PC-3 (cell line): ENCODE measurements at regions not wholly inside any gene's neighbourhood (a gene's known extent, or its start where the extent isn't known, plus 50 kb on each side); places are given as distances from the start of the nearest gene placed in this dataset.

Experiments
- ATAC-seq: fragments of 200-7000 bp; cut with Tn5 transposase; 2 replicates; pipeline ENCODE4 v1.9.1; 2020; ENCODE audit warnings: mild to moderate bottlenecking, moderate library complexity
- BruUV-seq: library from RNA; stranded (reverse); fragments of 400-500 nt; replicated peaks from 2 replicates; lab custom pipeline; 2021; lab: Mats Ljungman, UMichigan
- CTCF ChIA-PET: fragments of 300-600 bp; sonication (Branson Sonifier 250); formaldehyde crosslinking; loops from one replicate; lab custom pipeline; 2022; ENCODE audit warnings: antibody characterized with exemption; lab: Charles Lee
- POLR2A ChIA-PET: fragments of 300-600 bp; sonication (Branson Sonifier 250); formaldehyde crosslinking; loops from one replicate; lab custom pipeline; 2022; ENCODE audit warnings: antibody characterized with exemption; ENCODE audit not compliant: unreplicated experiment; lab: Charles Lee
- DNase-seq: peaks from one replicate; pipeline ENCODE4 v3.0.0-alpha.2; 2015
- H2AFZ ChIP-seq: fragments of 300-600 bp; sonication (generic); 2 replicates; pipeline ENCODE4 v1.6.0; 2016; ENCODE audit warnings: antibody characterized with exemption, low read length
- H3F3A ChIP-seq: fragments of 300-600 bp; sonication (generic); one replicate; pipeline ENCODE4 v1.6.0; 2017; ENCODE audit warnings: antibody characterized with exemption, low read length, control low read depth, mild to moderate bottlenecking; ENCODE audit not compliant: unreplicated experiment
- H3K27ac ChIP-seq: fragments of 300-600 bp; sonication (generic); 2 replicates; pipeline ENCODE4 v1.5.1; 2016; ENCODE audit warnings: mild to moderate bottlenecking, low read length
- H3K27me3 ChIP-seq: fragments of 300-600 bp; sonication (generic); 2 replicates; pipeline ENCODE4 v1.6.1; 2016; ENCODE audit warnings: low read length, mixed read lengths
- H3K36me3 ChIP-seq: fragments of 300-600 bp; sonication (generic); 2 replicates; pipeline ENCODE4 v1.6.1; 2016; ENCODE audit warnings: low read depth, mixed run types, low read length, mixed read lengths
- H3K4me1 ChIP-seq: fragments of 300-600 bp; sonication (generic); 2 replicates; pipeline ENCODE4 v1.5.1; 2016; ENCODE audit warnings: low read length; ENCODE audit not compliant: insufficient read depth
- H3K4me2 ChIP-seq: fragments of 300-600 bp; sonication (generic); 2 replicates; pipeline ENCODE4 v1.6.0; 2016; ENCODE audit warnings: low read length
- H3K4me3 ChIP-seq: fragments of 300-600 bp; sonication (generic); 2 replicates; pipeline ENCODE4 v1.5.1; 2016; ENCODE audit warnings: mild to moderate bottlenecking, low read length, mixed read lengths
- H3K79me2 ChIP-seq: fragments of 300-600 bp; sonication (generic); 2 replicates; pipeline ENCODE4 v1.6.1; 2017; ENCODE audit warnings: low read length, mixed read lengths
- H3K9ac ChIP-seq: fragments of 300-600 bp; sonication (generic); 2 replicates; pipeline ENCODE4 v1.6.0; 2016; ENCODE audit warnings: mild to moderate bottlenecking, low read length
- H3K9me2 ChIP-seq: fragments of 300-600 bp; sonication (generic); replicated peaks from 2 replicates; pipeline ENCODE4 v1.6.1; 2016; ENCODE audit warnings: mixed run types, low read length, mixed read lengths
- H3K9me3 ChIP-seq: fragments of 300-600 bp; sonication (generic); 2 replicates; pipeline ENCODE4 v1.6.1; 2016; ENCODE audit warnings: low read length, mixed read lengths
- H4K20me1 ChIP-seq: fragments of 300-600 bp; sonication (generic); 2 replicates; pipeline ENCODE4 v1.6.1; 2016; ENCODE audit warnings: low read length, mixed read lengths
- EZH2 ChIP-seq: fragments of 300-600 bp; sonication (generic); IDR thresholded peaks from one replicate; pipeline ENCODE4 v1.6.1; 2017; ENCODE audit warnings: antibody characterized with exemption, mild to moderate bottlenecking, low read length; ENCODE audit not compliant: unreplicated experiment
- EZH2phosphoT487 ChIP-seq: fragments of 300-600 bp; sonication (generic); IDR thresholded peaks from 2 replicates; pipeline ENCODE4 v1.6.1; 2018; ENCODE audit warnings: mild to moderate bottlenecking, antibody characterized with exemption, low read length, borderline replicate concordance
- intact Hi-C: fragments of 100-400 bp; cut with micrococcal nuclease; formaldehyde crosslinking; loops from 2 replicates; pipeline ENCODE4 v1.9.0; 2023
- TF ChIP-seq, protein P1 (sequence below): fragments of 300-600 bp; sonication (generic); conservative IDR thresholded peaks from 2 replicates; pipeline ENCODE4 v1.5.1; 2017; ENCODE audit warnings: antibody characterized with exemption, low read depth, mild to moderate bottlenecking, low read length

DNA sequence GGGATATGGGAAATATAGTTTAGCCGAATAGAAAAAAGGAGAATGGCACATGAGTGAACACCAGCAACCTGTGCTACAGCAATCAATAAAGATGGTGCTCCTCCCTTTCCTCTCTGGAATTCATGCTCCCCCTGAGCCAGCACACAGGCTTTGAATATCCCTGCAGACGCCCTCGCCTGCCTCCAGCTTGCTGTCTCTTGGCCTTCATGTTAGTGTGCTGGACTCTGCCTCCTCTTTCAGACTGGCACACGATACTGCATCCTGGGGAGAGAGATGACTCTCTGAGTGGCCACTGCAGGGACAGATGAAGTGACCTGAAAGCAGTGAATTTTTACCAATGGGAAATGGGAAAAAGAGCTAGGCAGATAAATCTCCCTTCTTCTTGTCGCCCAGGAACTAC, 498.6 kb upstream of the SALL1 start:
- H3F3A ChIP-seq = no peaks in the 10 kb centered on the region
- H3K27me3 ChIP-seq = no peaks in the 10 kb centered on the region
- no TSS peak for BruUV-seq
- no peak overlapping the region for H3K4me2 ChIP-seq
- ATAC-seq (no peak), DNase-seq (no peak)
- H3K9me2 ChIP-seq = no peaks in the 10 kb centered on the region
- CTCF ChIA-PET = no interaction called here
- intact Hi-C loops = no loop called here
- no peaks in the 10 kb centered on the region for H3K9me3 ChIP-seq
- POLR2A ChIA-PET = no interaction called here
- H2AFZ ChIP-seq = no peak overlapping the region
- no peak overlapping the region for H3K9ac ChIP-seq
- H3K4me3 ChIP-seq = no peak overlapping the region
- no peaks in the 10 kb centered on the region for H3K4me1 ChIP-seq
- no peak overlapping the region for H3K27ac ChIP-seq
- H3K79me2 ChIP-seq = no peaks in the 10 kb centered on the region
- TF ChIP-seq EZH2phosphoT487 (no peak), EZH2 (no peak)
- TF ChIP-seq, protein P1, sequence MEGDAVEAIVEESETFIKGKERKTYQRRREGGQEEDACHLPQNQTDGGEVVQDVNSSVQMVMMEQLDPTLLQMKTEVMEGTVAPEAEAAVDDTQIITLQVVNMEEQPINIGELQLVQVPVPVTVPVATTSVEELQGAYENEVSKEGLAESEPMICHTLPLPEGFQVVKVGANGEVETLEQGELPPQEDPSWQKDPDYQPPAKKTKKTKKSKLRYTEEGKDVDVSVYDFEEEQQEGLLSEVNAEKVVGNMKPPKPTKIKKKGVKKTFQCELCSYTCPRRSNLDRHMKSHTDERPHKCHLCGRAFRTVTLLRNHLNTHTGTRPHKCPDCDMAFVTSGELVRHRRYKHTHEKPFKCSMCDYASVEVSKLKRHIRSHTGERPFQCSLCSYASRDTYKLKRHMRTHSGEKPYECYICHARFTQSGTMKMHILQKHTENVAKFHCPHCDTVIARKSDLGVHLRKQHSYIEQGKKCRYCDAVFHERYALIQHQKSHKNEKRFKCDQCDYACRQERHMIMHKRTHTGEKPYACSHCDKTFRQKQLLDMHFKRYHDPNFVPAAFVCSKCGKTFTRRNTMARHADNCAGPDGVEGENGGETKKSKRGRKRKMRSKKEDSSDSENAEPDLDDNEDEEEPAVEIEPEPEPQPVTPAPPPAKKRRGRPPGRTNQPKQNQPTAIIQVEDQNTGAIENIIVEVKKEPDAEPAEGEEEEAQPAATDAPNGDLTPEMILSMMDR = no peak
- no peaks in the 10 kb centered on the region for H4K20me1 ChIP-seq
- no peaks in the 10 kb centered on the region for H3K36me3 ChIP-seq

DNA sequence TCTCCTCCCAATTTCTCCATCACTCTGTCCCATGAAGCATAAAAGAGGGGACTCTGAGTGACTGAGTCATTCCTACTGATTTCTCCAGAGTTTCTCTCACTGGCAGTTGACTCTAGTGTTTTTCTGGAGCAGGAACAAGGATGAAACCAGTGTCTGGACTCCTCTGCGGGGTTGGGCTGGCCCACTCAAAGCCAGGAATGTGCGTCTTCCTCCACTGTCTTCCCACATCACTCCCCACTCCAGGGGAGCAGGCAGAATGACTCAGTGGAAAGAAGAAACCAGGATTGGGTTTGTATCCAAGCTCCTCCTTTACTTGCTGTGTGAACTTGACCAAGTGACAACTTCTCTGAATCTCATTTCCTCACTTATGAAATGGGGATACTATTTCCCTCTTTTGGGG, 497.5 kb upstream of the SALL1 start:
- H3K4me1 ChIP-seq = no peaks in the 10 kb centered on the region
- no peaks in the 10 kb centered on the region for H3K27me3 ChIP-seq
- no peak overlapping the region for H3K4me2 ChIP-seq
- intact Hi-C loops = no loop called here
- ATAC-seq (no peak), DNase-seq (no peak)
- H3F3A ChIP-seq = no peaks in the 10 kb centered on the region
- no peaks in the 10 kb centered on the region for H3K79me2 ChIP-seq
- ChIA-PET CTCF (no interaction called here), POLR2A (no interaction called here)
- H3K27ac ChIP-seq = no peak overlapping the region
- H3K4me3 ChIP-seq = no peak overlapping the region
- H3K9me3 ChIP-seq = no peaks in the 10 kb centered on the region
- TF ChIP-seq EZH2phosphoT487 (no peak), EZH2 (no peak)
- TF ChIP-seq, protein P1 = no peak
- H3K36me3 ChIP-seq = no peaks in the 10 kb centered on the region
- no peaks in the 10 kb centered on the region for H4K20me1 ChIP-seq
- no peak overlapping the region for H2AFZ ChIP-seq
- no peak overlapping the region for H3K9ac ChIP-seq
- H3K9me2 ChIP-seq = no peaks in the 10 kb centered on the region
- no TSS peak for BruUV-seq

DNA sequence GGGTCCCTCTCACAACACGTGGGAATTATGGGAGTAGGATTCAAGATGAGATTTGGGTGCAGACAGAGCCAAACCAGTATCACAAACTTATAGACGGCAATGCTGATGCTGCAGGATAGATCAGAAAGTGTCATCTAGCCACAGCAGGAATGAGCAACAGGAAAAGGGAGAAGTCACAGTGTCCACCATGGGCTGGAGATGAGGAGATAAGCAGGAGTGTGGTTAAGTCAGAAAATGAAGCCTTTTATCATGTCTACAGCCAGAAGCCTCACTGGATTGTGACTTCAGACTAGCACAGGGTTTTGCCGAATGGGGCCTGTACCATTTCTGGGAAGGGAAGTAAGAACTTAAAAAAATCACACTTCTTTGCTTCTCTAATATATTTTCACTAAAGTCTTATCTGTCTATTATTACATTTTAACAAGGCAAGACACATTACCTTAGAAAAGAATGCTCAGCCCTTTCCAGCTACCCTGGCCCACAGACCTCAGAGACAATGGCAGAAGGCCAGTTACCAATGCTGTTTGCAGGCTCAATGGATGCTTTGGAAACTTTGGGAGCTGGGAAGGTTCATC, 490.2 kb upstream of the SALL1 start:
- H2AFZ ChIP-seq = no peak overlapping the region
- ChIA-PET POLR2A (no interaction called here), CTCF (no interaction called here)
- H3K4me1 ChIP-seq = no peaks in the 10 kb centered on the region
- H3K9ac ChIP-seq = no peak overlapping the region
- no peaks in the 10 kb centered on the region for H3K79me2 ChIP-seq
- no peak overlapping the region for H3K27ac ChIP-seq
- TF ChIP-seq EZH2 = no peak
- TF ChIP-seq, protein P1 = no peak
- no peak for TF ChIP-seq EZH2phosphoT487
- no peaks in the 10 kb centered on the region for H3F3A ChIP-seq
- H3K9me3 ChIP-seq = no peaks in the 10 kb centered on the region
- DNase-seq (no peak), ATAC-seq (no peak)
- H3K4me2 ChIP-seq = no peak overlapping the region
- H3K36me3 ChIP-seq = no peaks in the 10 kb centered on the region
- no peaks in the 10 kb centered on the region for H3K27me3 ChIP-seq
- H4K20me1 ChIP-seq = no peaks in the 10 kb centered on the region
- intact Hi-C loops = no loop called here
- H3K4me3 ChIP-seq = no peak overlapping the region
- H3K9me2 ChIP-seq = no peaks in the 10 kb centered on the region
- BruUV-seq = no TSS peak
